ENCODE measurements at regions not wholly inside any gene's neighbourhood (a gene's known extent, or its start where the extent isn't known, plus 50 kb on each side); places are given as distances from the start of the nearest gene placed in this dataset.

DNA sequence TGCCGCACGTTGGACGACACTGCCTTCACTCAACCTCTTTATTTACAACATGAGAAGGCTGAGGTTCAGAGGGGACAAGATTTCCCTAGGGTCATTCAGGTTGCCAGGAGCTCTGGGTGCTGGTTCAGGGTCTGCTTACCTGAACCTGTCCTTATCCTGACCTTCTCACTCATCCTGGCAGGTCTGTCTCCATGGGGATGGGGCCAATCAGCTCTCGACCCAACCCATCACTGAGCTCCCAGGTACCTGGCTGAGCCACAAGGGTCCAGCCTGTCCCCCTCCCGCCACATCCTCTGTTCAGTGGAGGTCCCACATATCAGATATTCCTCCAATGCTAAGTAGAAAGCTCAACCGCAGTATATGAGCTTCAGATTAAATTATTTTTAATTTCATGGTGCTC, 225.6 kb downstream of the ANKRD60 start:
- Histone ChIP-seq H2BK12ac (ENCODE audit: insufficient read length, low read depth, low read length) (no peak overlapping the region), H4K5ac (ENCODE audit: insufficient read length, low read depth, low read length) (no peak overlapping the region), H3K4ac (ENCODE audit: low read depth, low read length) (no peak overlapping the region), H2AK5ac (ENCODE audit: insufficient read length, low read length) (no peak overlapping the region), H3K79me2 (ENCODE audit: insufficient read depth, low read length) (no peaks in the 10 kb centered on the region), H3T11ph (ENCODE audit: low read length) (no peak overlapping the region), H2BK5ac (ENCODE audit: insufficient read length, low read length) (no peak overlapping the region), H3K79me1 (ENCODE audit: insufficient read depth, low read depth, low read length, poor library complexity, severe bottlenecking) (no peaks in the 10 kb centered on the region), H2BK20ac (ENCODE audit: low read depth, low read length, poor library complexity, severe bottlenecking) (no peak overlapping the region), H3K27me3 (ENCODE audit: insufficient read depth, low read length) (no peaks in the 10 kb centered on the region), H3K56ac (ENCODE audit: insufficient read length, low read depth, low read length) (no peak overlapping the region), H3K23me2 (ENCODE audit: insufficient read length, low read depth, low read length, poor library complexity, severe bottlenecking) (no peaks in the 10 kb centered on the region), H4K8ac (replicated peaks; ENCODE audit: insufficient read length, low read depth, low read length) (no peak overlapping the region), H4K20me1 (ENCODE audit: control insufficient read depth, insufficient read depth, insufficient read length) (no peaks in the 10 kb centered on the region), H4K91ac (ENCODE audit: insufficient read length, low read depth, low read length) (no peak overlapping the region), H2AFZ (ENCODE audit: low read length) (no peak overlapping the region), H3K23ac (ENCODE audit: insufficient read length, low read depth, low read length) (no peak overlapping the region), H3K14ac (ENCODE audit: insufficient read depth, low read length) (no peak overlapping the region), H3K4me2 (ENCODE audit: insufficient read depth, insufficient read length, low read length) (no peak overlapping the region), H3K18ac (ENCODE audit: insufficient read length, low read depth, low read length) (no peak overlapping the region), H3K9ac (ENCODE audit: extremely low read depth, insufficient read length, low read length) (no peak overlapping the region), H3K4me1 (ENCODE audit: insufficient read depth, low read length) (no peaks in the 10 kb centered on the region), H2BK120ac (ENCODE audit: low read depth, low read length, poor library complexity, severe bottlenecking) (no peak overlapping the region), H3K27ac (ENCODE audit: insufficient read length, low read depth, low read length) (no peak overlapping the region), H3K9me3 (ENCODE audit: control insufficient read depth, low read depth, low read length) (no peaks in the 10 kb centered on the region), H2BK15ac (ENCODE audit: low read depth, low read length) (no peak overlapping the region)
- H3K9me3 Mint-ChIP-seq = peaks cover 2 to 3% of the 10 kb centered on the region in 2 experiments; a peak in 2 of 5 replicates
- no CpG with 5 or more reads among the region's 6 CpGs for WGBS (ENCODE audit: extremely low coverage, insufficient read length, low lambda C conversion rate)
- DNase-seq = no peak
- no peak overlapping the region for H3K4me3 Mint-ChIP-seq
- H3K27me3 Mint-ChIP-seq (ENCODE audit: low read depth) = peaks cover 8% of the 10 kb centered on the region
- TF ChIP-seq, protein P1, sequence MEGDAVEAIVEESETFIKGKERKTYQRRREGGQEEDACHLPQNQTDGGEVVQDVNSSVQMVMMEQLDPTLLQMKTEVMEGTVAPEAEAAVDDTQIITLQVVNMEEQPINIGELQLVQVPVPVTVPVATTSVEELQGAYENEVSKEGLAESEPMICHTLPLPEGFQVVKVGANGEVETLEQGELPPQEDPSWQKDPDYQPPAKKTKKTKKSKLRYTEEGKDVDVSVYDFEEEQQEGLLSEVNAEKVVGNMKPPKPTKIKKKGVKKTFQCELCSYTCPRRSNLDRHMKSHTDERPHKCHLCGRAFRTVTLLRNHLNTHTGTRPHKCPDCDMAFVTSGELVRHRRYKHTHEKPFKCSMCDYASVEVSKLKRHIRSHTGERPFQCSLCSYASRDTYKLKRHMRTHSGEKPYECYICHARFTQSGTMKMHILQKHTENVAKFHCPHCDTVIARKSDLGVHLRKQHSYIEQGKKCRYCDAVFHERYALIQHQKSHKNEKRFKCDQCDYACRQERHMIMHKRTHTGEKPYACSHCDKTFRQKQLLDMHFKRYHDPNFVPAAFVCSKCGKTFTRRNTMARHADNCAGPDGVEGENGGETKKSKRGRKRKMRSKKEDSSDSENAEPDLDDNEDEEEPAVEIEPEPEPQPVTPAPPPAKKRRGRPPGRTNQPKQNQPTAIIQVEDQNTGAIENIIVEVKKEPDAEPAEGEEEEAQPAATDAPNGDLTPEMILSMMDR (conservative IDR thresholded peaks at IDR 0.05) = no peak
- H3K27ac Mint-ChIP-seq = no peak overlapping the region
- peaks cover 18 to 22% of the 10 kb centered on the region in 2 experiments for H3K4me1 Mint-ChIP-seq
- no peaks in the 10 kb centered on the region; a peak in 1 of 7 replicates for H3K36me3 Mint-ChIP-seq (ENCODE audit: insufficient read depth in 1 of 3, low read depth in 3 of 3)
